OCI-LY3 (cell line): ENCODE measurements at regions not wholly inside any gene's neighbourhood (a gene's known extent, or its start where the extent isn't known, plus 50 kb on each side); places are given as distances from the start of the nearest gene placed in this dataset.

Source experiments
- CTCF ChIP-seq: fragments of 200-600, 300-600 bp; sonication (generic); IDR thresholded peaks from 2 replicates; pipeline ENCODE4 v1.5.1; 2014; ENCODE audit warnings: antibody characterized with exemption, low read length, low read depth
- EZH2phosphoT487 ChIP-seq: fragments of 200-600 bp; shearing (Covaris generic); IDR thresholded peaks from 2 replicates; pipeline ENCODE4 v1.6.1; 2018; ENCODE audit warnings: antibody characterized with exemption, mixed run types, low read depth

- TF ChIP-seq CTCF (no peak), EZH2phosphoT487 (no peak)
These were observed 169.2 kb upstream of the SPATS2L start for GRCh38 chr2:200137271-200137670.
